SJSA1 (cell line): ENCODE measurements at regions not wholly inside any gene's neighbourhood (a gene's known extent, or its start where the extent isn't known, plus 50 kb on each side); places are given as distances from the start of the nearest gene placed in this dataset.

Experiments used
- DNase-seq, 2 experiments: peaks; one replicate each; pipeline ENCODE4 v3.0.0-alpha.2; 2015 to 2020; ENCODE audit warnings: low spot score in 2 of 2, low read depth in 1 of 2
- H3K27ac ChIP-seq: fragments of 250-450 bp; sonication (Bioruptor Pico); 2 replicates; pipeline ENCODE4 v1.5.1; 2020; ENCODE audit warnings: mild to moderate bottlenecking, moderate library complexity
- H3K27me3 ChIP-seq: fragments of 250-450 bp; sonication (Bioruptor Pico); replicated peaks from 2 replicates; pipeline ENCODE4 v1.5.1; 2020; ENCODE audit warnings: mild to moderate bottlenecking, moderate library complexity
- H3K36me3 ChIP-seq: fragments of 250-450 bp; sonication (Bioruptor Pico); 2 replicates; pipeline ENCODE4 v1.5.1; 2020; ENCODE audit warnings: mild to moderate bottlenecking
- H3K4me1 ChIP-seq: fragments of 250-450 bp; sonication (Bioruptor Pico); replicated peaks from 2 replicates; pipeline ENCODE4 v1.6.1; 2021; ENCODE audit warnings: mild to moderate bottlenecking
- H3K4me3 ChIP-seq: fragments of 250-450 bp; sonication (Bioruptor Pico); 2 replicates; pipeline ENCODE4 v1.5.1; 2020; ENCODE audit warnings: mild to moderate bottlenecking
- H3K9me3 ChIP-seq: fragments of 250-450 bp; sonication (Bioruptor Pico); replicated peaks from 2 replicates; pipeline ENCODE4 v1.5.1; 2020; ENCODE audit warnings: mild to moderate bottlenecking

- Histone ChIP-seq H3K27me3 (no peaks in the 10 kb centered on the region), H3K4me3 (no peak overlapping the region), H3K9me3 (no peaks in the 10 kb centered on the region), H3K27ac (no peak overlapping the region), H3K4me1 (no peaks in the 10 kb centered on the region), H3K36me3 (no peaks in the 10 kb centered on the region)
- DNase-seq: no peak
Measured at GRCh38 chr4:30822911-30823551, 102.9 kb downstream of the PCDH7 start.

GRCh38 chr4:30825008-30825770 lies 105.0 kb downstream of the PCDH7 start:
- Histone ChIP-seq H3K36me3 (no peaks in the 10 kb centered on the region), H3K27ac (no peak overlapping the region), H3K4me3 (no peak overlapping the region), H3K4me1 (no peaks in the 10 kb centered on the region), H3K9me3 (no peaks in the 10 kb centered on the region), H3K27me3 (no peaks in the 10 kb centered on the region)
- DNase-seq: no peak

GRCh38 chr4:30828264-30828926 lies 108.2 kb downstream of the PCDH7 start:
- Histone ChIP-seq H3K4me1 (no peaks in the 10 kb centered on the region), H3K9me3 (no peaks in the 10 kb centered on the region), H3K27me3 (no peaks in the 10 kb centered on the region), H3K4me3 (no peak overlapping the region), H3K36me3 (no peaks in the 10 kb centered on the region), H3K27ac (no peak overlapping the region)
- no peak for DNase-seq

- H3K36me3 ChIP-seq: no peaks in the 10 kb centered on the region
Measured at GRCh38 chr4:30832639-30833038, 112.5 kb downstream of the PCDH7 start.

GRCh38 chr4:30833206-30833605 lies 113.0 kb downstream of the PCDH7 start:
- H3K27ac ChIP-seq: no peak overlapping the region

More at GRCh38 chr4:30832639-30833038, 112.5 kb downstream of the PCDH7 start:
- Histone ChIP-seq H3K27ac (no peak overlapping the region), H3K4me3 (no peak overlapping the region), H3K27me3 (no peaks in the 10 kb centered on the region), H3K9me3 (no peaks in the 10 kb centered on the region), H3K4me1 (no peaks in the 10 kb centered on the region)
- DNase-seq: no peak

GRCh38 chr4:30835044-30835443 lies 114.9 kb downstream of the PCDH7 start:
- no peak for DNase-seq
- no peaks in the 10 kb centered on the region for H3K4me1 ChIP-seq
- no peaks in the 10 kb centered on the region for H3K27me3 ChIP-seq
- no peaks in the 10 kb centered on the region for H3K36me3 ChIP-seq
- no peaks in the 10 kb centered on the region for H3K9me3 ChIP-seq
- no peak overlapping the region for H3K27ac ChIP-seq
- H3K4me3 ChIP-seq: no peak overlapping the region

More at GRCh38 chr4:30833206-30833605, 113.0 kb downstream of the PCDH7 start:
- Histone ChIP-seq H3K36me3 (no peaks in the 10 kb centered on the region), H3K9me3 (no peaks in the 10 kb centered on the region), H3K4me1 (no peaks in the 10 kb centered on the region), H3K27me3 (no peaks in the 10 kb centered on the region), H3K4me3 (no peak overlapping the region)
- DNase-seq: no peak

GRCh38 chr4:30836231-30836630 lies 116.1 kb downstream of the PCDH7 start:
- H3K4me3 ChIP-seq: no peak overlapping the region
- no peak overlapping the region for H3K27ac ChIP-seq
- H3K4me1 ChIP-seq: no peaks in the 10 kb centered on the region
- DNase-seq: no peak
- no peaks in the 10 kb centered on the region for H3K36me3 ChIP-seq
- no peaks in the 10 kb centered on the region for H3K27me3 ChIP-seq
- no peaks in the 10 kb centered on the region for H3K9me3 ChIP-seq

GRCh38 chr4:30837131-30837539 lies 117.0 kb downstream of the PCDH7 start:
- Histone ChIP-seq H3K36me3 (no peaks in the 10 kb centered on the region), H3K27me3 (no peaks in the 10 kb centered on the region), H3K27ac (no peak overlapping the region), H3K4me1 (no peaks in the 10 kb centered on the region), H3K4me3 (no peak overlapping the region), H3K9me3 (no peaks in the 10 kb centered on the region)
- no peak for DNase-seq

GRCh38 chr4:30837861-30838260 lies 117.7 kb downstream of the PCDH7 start:
- no peak overlapping the region for H3K4me3 ChIP-seq
- H3K4me1 ChIP-seq: no peaks in the 10 kb centered on the region
- H3K9me3 ChIP-seq: no peaks in the 10 kb centered on the region
- no peak overlapping the region for H3K27ac ChIP-seq
- H3K27me3 ChIP-seq: no peaks in the 10 kb centered on the region
- H3K36me3 ChIP-seq: no peaks in the 10 kb centered on the region
- no peak for DNase-seq

- no peak for DNase-seq
- Histone ChIP-seq H3K36me3 (no peaks in the 10 kb centered on the region), H3K27me3 (no peaks in the 10 kb centered on the region), H3K9me3 (no peaks in the 10 kb centered on the region), H3K27ac (no peak overlapping the region), H3K4me3 (no peak overlapping the region), H3K4me1 (no peaks in the 10 kb centered on the region)
Measured at GRCh38 chr4:30838331-30838730, 118.2 kb downstream of the PCDH7 start.

GRCh38 chr4:30839583-30840520 lies 119.7 kb downstream of the PCDH7 start:
- no peak overlapping the region for H3K4me3 ChIP-seq
- no peak overlapping the region for H3K27ac ChIP-seq
- DNase-seq: no peak
- no peaks in the 10 kb centered on the region for H3K9me3 ChIP-seq
- H3K27me3 ChIP-seq: no peaks in the 10 kb centered on the region
- H3K36me3 ChIP-seq: no peaks in the 10 kb centered on the region
- H3K4me1 ChIP-seq: no peaks in the 10 kb centered on the region

- no peak for DNase-seq
- Histone ChIP-seq H3K9me3 (no peaks in the 10 kb centered on the region), H3K4me3 (no peak overlapping the region), H3K27me3 (no peaks in the 10 kb centered on the region), H3K36me3 (no peaks in the 10 kb centered on the region), H3K4me1 (no peaks in the 10 kb centered on the region), H3K27ac (no peak overlapping the region)
Measured at GRCh38 chr4:30840571-30840970, 120.4 kb downstream of the PCDH7 start.

GRCh38 chr4:30842142-30842541 lies 122.0 kb downstream of the PCDH7 start:
- Histone ChIP-seq H3K4me3 (no peak overlapping the region), H3K9me3 (no peaks in the 10 kb centered on the region), H3K27me3 (no peaks in the 10 kb centered on the region), H3K36me3 (no peaks in the 10 kb centered on the region), H3K27ac (no peak overlapping the region), H3K4me1 (no peaks in the 10 kb centered on the region)
- DNase-seq: no peak
